IMR-90 (cell line): ENCODE measurements at regions not wholly inside any gene's neighbourhood (a gene's known extent, or its start where the extent isn't known, plus 50 kb on each side); places are given as distances from the start of the nearest gene placed in this dataset.

Source experiments
- ATAC-seq: fragments of 200-7000 bp; cut with Tn5 transposase; 2 replicates; pipeline ENCODE4 v1.9.1; 2020; ENCODE audit warnings: low read depth, mild to moderate bottlenecking, moderate library complexity
- BruUV-seq: library from RNA; stranded (reverse); fragments of 400-500 nt; replicated peaks from 2 replicates; lab custom pipeline; 2021; lab: Mats Ljungman, UMichigan
- CTCF ChIA-PET: fragments of 300-600 bp; formaldehyde crosslinking; extraction: SDS; loops from one replicate; lab custom pipeline; 2021; ENCODE audit warnings: antibody characterized with exemption; lab: Yijun Ruan, JAX
- POLR2A ChIA-PET: fragments of 300-600 bp; sonication (Branson Sonifier 250); formaldehyde crosslinking; loops from one replicate; lab custom pipeline; 2022; ENCODE audit warnings: antibody characterized with exemption; ENCODE audit not compliant: unreplicated experiment; lab: Charles Lee
- DNase-seq: peaks from one replicate; pipeline ENCODE4 v3.0.0; 2013
- H2AFZ ChIP-seq: replicated peaks from 2 replicates; pipeline ENCODE3; 2013; ENCODE audit warnings: low read length, mild to moderate bottlenecking; ENCODE audit not compliant: poor library complexity
- H2AK5ac ChIP-seq: 2 replicates; pipeline ENCODE4 v1.6.1; 2013; ENCODE audit warnings: low read depth, low read length, inconsistent platforms
- H2AK9ac ChIP-seq: replicated peaks from 2 replicates; pipeline ENCODE3; 2013; ENCODE audit warnings: mild to moderate bottlenecking, low read depth, low read length, moderate library complexity; ENCODE audit not compliant: poor library complexity
- H2BK120ac ChIP-seq: 2 replicates; pipeline ENCODE4 v1.6.1; 2013; ENCODE audit warnings: low read depth, low read length, inconsistent platforms
- H2BK15ac ChIP-seq: 3 replicates; pipeline ENCODE4 v1.6.1; 2013; ENCODE audit warnings: low read depth, low read length, inconsistent platforms
- H2BK20ac ChIP-seq: 2 replicates; pipeline ENCODE4 v1.6.1; 2013; ENCODE audit warnings: low read depth, mild to moderate bottlenecking, inconsistent platforms, low read length, moderate library complexity
- H2BK5ac ChIP-seq: 2 replicates; pipeline ENCODE4 v1.6.1; 2013; ENCODE audit warnings: mild to moderate bottlenecking, low read depth, low read length, inconsistent platforms; ENCODE audit not compliant: poor library complexity, severe bottlenecking
- H3K14ac ChIP-seq: replicated peaks from 2 replicates; pipeline ENCODE4 v1.6.1; 2013; ENCODE audit warnings: low read depth, low read length, inconsistent platforms
- H3K18ac ChIP-seq: 2 replicates; pipeline ENCODE4 v1.6.1; 2013; ENCODE audit warnings: low read depth, low read length, control low read depth
- H3K23ac ChIP-seq: 2 replicates; pipeline ENCODE4 v1.6.1; 2013; ENCODE audit warnings: low read depth, low read length, inconsistent platforms
- H3K27ac ChIP-seq: 2 replicates; pipeline ENCODE4 v1.5.1; 2013; ENCODE audit warnings: mild to moderate bottlenecking, control low read depth, low read length; ENCODE audit not compliant: insufficient read depth
- H3K27me3 ChIP-seq: 2 replicates; pipeline ENCODE4 v1.6.1; 2013; ENCODE audit warnings: low read length; ENCODE audit not compliant: control insufficient read depth, insufficient read depth
- H3K36me3 ChIP-seq: 2 replicates; pipeline ENCODE4 v1.6.1; 2013; ENCODE audit warnings: low read length, mixed read lengths; ENCODE audit not compliant: control insufficient read depth, insufficient read depth
- H3K4ac ChIP-seq: 2 replicates; pipeline ENCODE4 v1.6.1; 2013; ENCODE audit warnings: low read depth, low read length, inconsistent platforms
- H3K4me1 ChIP-seq: 2 replicates; pipeline ENCODE4 v1.6.1; 2013; ENCODE audit warnings: low read length, mixed read lengths; ENCODE audit not compliant: control insufficient read depth, insufficient read depth
- H3K4me2 ChIP-seq: 2 replicates; pipeline ENCODE4 v1.6.1; 2013; ENCODE audit warnings: low read depth, mild to moderate bottlenecking, control low read depth, low read length, moderate library complexity
- H3K4me3 ChIP-seq: 2 replicates; pipeline ENCODE4 v1.5.1; 2013; ENCODE audit warnings: low read depth, mild to moderate bottlenecking, control low read depth, low read length, moderate library complexity; ENCODE audit not compliant: insufficient read depth
- H3K56ac ChIP-seq: 2 replicates; pipeline ENCODE4 v1.6.1; 2013; ENCODE audit warnings: low read length, inconsistent platforms; ENCODE audit not compliant: insufficient read depth; ENCODE audit errors: extremely low read depth
- H3K79me1 ChIP-seq, 2 experiments: 2 replicates each; pipeline ENCODE4 v1.6.1; 2013; ENCODE audit warnings: low read length in 2 of 2, inconsistent platforms in 1 of 2, low read depth in 1 of 2
- H3K9ac ChIP-seq: 2 replicates; pipeline ENCODE4 v1.6.1; 2013; ENCODE audit warnings: low read depth, low read length, control low read depth
- H3K9me1 ChIP-seq: 2 replicates; pipeline ENCODE4 v1.6.1; 2013; ENCODE audit warnings: low read length, inconsistent platforms; ENCODE audit not compliant: insufficient read depth
- H3K9me3 ChIP-seq: 2 replicates; pipeline ENCODE4 v1.6.1; 2013; ENCODE audit warnings: low read length; ENCODE audit not compliant: control insufficient read depth, insufficient read depth
- H4K20me1 ChIP-seq: 2 replicates; pipeline ENCODE4 v1.6.1; 2013; ENCODE audit warnings: low read length, inconsistent platforms; ENCODE audit not compliant: insufficient read depth
- H4K5ac ChIP-seq: 2 replicates; pipeline ENCODE4 v1.6.1; 2013; ENCODE audit warnings: mild to moderate bottlenecking, low read depth, low read length, control low read depth
- H4K8ac ChIP-seq, 2 experiments: 2 replicates each; pipeline ENCODE4 v1.6.1; 2013; ENCODE audit warnings: low read depth in 2 of 2, low read length in 2 of 2, control low read depth in 1 of 2, inconsistent platforms in 1 of 2
- H4K91ac ChIP-seq: 2 replicates; pipeline ENCODE4 v1.6.1; 2013; ENCODE audit warnings: low read depth, low read length, inconsistent platforms; ENCODE audit not compliant: insufficient read depth
- BHLHE40 ChIP-seq: fragments of 150-350 bp; IDR thresholded peaks from 2 replicates; pipeline ENCODE4 v1.6.1; 2016; ENCODE audit warnings: mild to moderate bottlenecking, low read depth, low read length
- CTCF ChIP-seq: conservative IDR thresholded peaks from 2 replicates; pipeline ENCODE4 v1.5.1; 2012; ENCODE audit warnings: mild to moderate bottlenecking, low read depth, low read length, improper control_type of control experiment
- FOS ChIP-seq: fragments of 150-350 bp; IDR thresholded peaks from 2 replicates; pipeline ENCODE4 v1.6.1; 2016; ENCODE audit warnings: low read depth, low read length
- MAZ ChIP-seq: IDR thresholded peaks from 2 replicates; pipeline ENCODE4 v1.6.1; 2012; ENCODE audit warnings: low read depth, mild to moderate bottlenecking, low read length, improper control_type of control experiment, moderate library complexity, borderline replicate concordance
- POLR2A ChIP-seq: IDR thresholded peaks from 2 replicates; pipeline ENCODE4 v1.6.1; 2012; ENCODE audit warnings: mild to moderate bottlenecking, low read depth, low read length
- SMC3 ChIP-seq: fragments of 150-350 bp; IDR thresholded peaks from 2 replicates; pipeline ENCODE4 v1.6.1; 2016; ENCODE audit warnings: low read depth, mild to moderate bottlenecking, antibody characterized with exemption, low read length, moderate library complexity
- WGBS, 2 experiments: methylation state at CpG; one replicate each; pipeline versions ENCODE4 v1.1.5 to v1.1.7; 2013; ENCODE audit warnings: missing lambda C conversion rate in 2 of 2; ENCODE audit not compliant: insufficient read length in 1 of 2; ENCODE audit errors: extremely low coverage in 2 of 2; 5-methylcytosine and 5-hydroxymethylcytosine counted together
- dilution Hi-C: fragments of 300-500 bp; cut with HindIII; formaldehyde crosslinking; loops from one replicate; pipeline ENCODE4 v1.14.3; 2018; ENCODE audit warnings: low sequenced_read_pairs; ENCODE audit not compliant: unreplicated experiment
- in situ Hi-C: fragments of 300-500 bp; cut with MboI; formaldehyde crosslinking; loops from 3 replicates; pipeline ENCODE4 v1.14.3; 2019; ENCODE audit warnings: low sequenced_read_pairs, inconsistent platforms, mixed read lengths
- intact Hi-C: fragments of 100-400 bp; cut with micrococcal nuclease; formaldehyde crosslinking; loops from 2 replicates; pipeline ENCODE4 v1.10.0; 2022

GRCh38 chr4:22216278-22216677 is 267.7 kb upstream of the KCNIP4 start:
- Histone ChIP-seq H3K56ac (no peak overlapping the region), H4K5ac (no peak overlapping the region), H3K23ac (no peak overlapping the region), H2BK5ac (no peak overlapping the region), H2AK5ac (no peak overlapping the region), H3K79me1 (no peaks in the 10 kb centered on the region), H3K14ac (no peak overlapping the region), H4K8ac (no peak overlapping the region), H3K27ac (no peak overlapping the region), H4K20me1 (no peaks in the 10 kb centered on the region), H3K9me3 (no peaks in the 10 kb centered on the region), H3K36me3 (no peaks in the 10 kb centered on the region), H2AK9ac (no peak overlapping the region), H2BK15ac (no peak overlapping the region), H3K4me1 (no peaks in the 10 kb centered on the region), H2BK120ac (no peak overlapping the region), H3K18ac (no peak overlapping the region), H3K27me3 (no peaks in the 10 kb centered on the region), H3K4me3 (no peak overlapping the region), H2BK20ac (no peak overlapping the region), H3K4ac (no peak overlapping the region), H3K9ac (no peak overlapping the region), H2AFZ (no peak overlapping the region), H3K9me1 (no peaks in the 10 kb centered on the region), H3K4me2 (no peak overlapping the region), H4K91ac (no peak overlapping the region)
- no TSS peak for BruUV-seq
- no peak for TF ChIP-seq CTCF
- no peak for TF ChIP-seq MAZ
- TF ChIP-seq POLR2A, result no peak
- no peak for TF ChIP-seq BHLHE40
- no peak for TF ChIP-seq SMC3
- no peak for TF ChIP-seq FOS
- dilution Hi-C loops (no loop called here), intact Hi-C loops (no loop called here), in situ Hi-C loops (no loop called here)
- DNase-seq (no peak), ATAC-seq (no peak)
- no CpG with 5 or more reads among the region's 1 CpG for WGBS, 2 experiments
- POLR2A ChIA-PET, result no interaction called here
- CTCF ChIA-PET, result no interaction called here
